Progenitor cell of endocrine pancreas (in vitro differentiated cells): ENCODE measurements at regions not wholly inside any gene's neighbourhood (a gene's known extent, or its start where the extent isn't known, plus 50 kb on each side); places are given as distances from the start of the nearest gene placed in this dataset.

Source experiments
- DNase-seq: peaks from one replicate; pipeline ENCODE4 v3.0.0; 2021; ENCODE audit warnings: low spot score; ENCODE audit not compliant: unreplicated experiment
- H3K27ac Mint-ChIP-seq: 2 replicates; pipeline ENCODE4 v1.8.0; 2021; ENCODE audit warnings: mild to moderate bottlenecking, moderate library complexity, mixed read lengths
- H3K27me3 Mint-ChIP-seq: 2 replicates; pipeline ENCODE4 v1.8.0; 2021; ENCODE audit warnings: mixed read lengths
- H3K36me3 Mint-ChIP-seq: 2 replicates; pipeline ENCODE4 v1.8.0; 2022; ENCODE audit warnings: mixed read lengths; ENCODE audit not compliant: insufficient read depth
- H3K4me1 Mint-ChIP-seq: 2 replicates; pipeline ENCODE4 v1.8.0; 2021; ENCODE audit warnings: low read depth, mixed read lengths
- H3K4me3 Mint-ChIP-seq: 2 replicates; pipeline ENCODE4 v1.8.0; 2021; ENCODE audit warnings: low read depth, mild to moderate bottlenecking, moderate library complexity, mixed read lengths
- H3K9me3 Mint-ChIP-seq: 2 replicates; pipeline ENCODE4 v1.8.0; 2021; ENCODE audit warnings: low read depth, mixed read lengths
- TF ChIP-seq, protein P1 (sequence below): fragments of 200-600 bp; sonication (generic); IDR thresholded peaks from one replicate; pipeline ENCODE4 v1.5.0; 2021; ENCODE audit warnings: antibody characterized with exemption, mild to moderate bottlenecking; ENCODE audit not compliant: unreplicated experiment

DNA sequence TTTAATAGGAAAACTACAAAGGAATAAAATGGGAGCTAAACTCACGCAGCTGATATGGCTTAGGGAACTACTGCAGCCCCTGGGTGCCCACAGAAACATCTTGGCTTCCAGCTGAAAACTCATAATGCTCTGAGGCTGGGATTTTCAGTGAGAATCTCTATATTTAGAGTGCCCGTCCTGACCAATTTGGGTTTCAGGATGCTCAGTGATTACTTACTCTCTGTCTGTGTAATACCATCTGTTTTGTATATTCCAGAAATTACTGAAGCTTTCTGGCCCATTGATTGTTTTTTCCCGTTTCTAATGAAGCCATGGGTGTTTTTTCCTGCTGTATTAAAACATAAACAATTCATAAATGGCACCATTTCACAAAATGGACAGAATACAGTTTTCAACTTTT lies 50.6 kb upstream of the ZNF385D start:
- Mint-ChIP-seq H3K27ac (no peak overlapping the region), H3K4me3 (no peak overlapping the region), H3K4me1 (no peaks in the 10 kb centered on the region), H3K9me3 (peaks cover 8% of the 10 kb centered on the region), H3K27me3 (no peaks in the 10 kb centered on the region), H3K36me3 (no peaks in the 10 kb centered on the region)
- TF ChIP-seq, protein P1, sequence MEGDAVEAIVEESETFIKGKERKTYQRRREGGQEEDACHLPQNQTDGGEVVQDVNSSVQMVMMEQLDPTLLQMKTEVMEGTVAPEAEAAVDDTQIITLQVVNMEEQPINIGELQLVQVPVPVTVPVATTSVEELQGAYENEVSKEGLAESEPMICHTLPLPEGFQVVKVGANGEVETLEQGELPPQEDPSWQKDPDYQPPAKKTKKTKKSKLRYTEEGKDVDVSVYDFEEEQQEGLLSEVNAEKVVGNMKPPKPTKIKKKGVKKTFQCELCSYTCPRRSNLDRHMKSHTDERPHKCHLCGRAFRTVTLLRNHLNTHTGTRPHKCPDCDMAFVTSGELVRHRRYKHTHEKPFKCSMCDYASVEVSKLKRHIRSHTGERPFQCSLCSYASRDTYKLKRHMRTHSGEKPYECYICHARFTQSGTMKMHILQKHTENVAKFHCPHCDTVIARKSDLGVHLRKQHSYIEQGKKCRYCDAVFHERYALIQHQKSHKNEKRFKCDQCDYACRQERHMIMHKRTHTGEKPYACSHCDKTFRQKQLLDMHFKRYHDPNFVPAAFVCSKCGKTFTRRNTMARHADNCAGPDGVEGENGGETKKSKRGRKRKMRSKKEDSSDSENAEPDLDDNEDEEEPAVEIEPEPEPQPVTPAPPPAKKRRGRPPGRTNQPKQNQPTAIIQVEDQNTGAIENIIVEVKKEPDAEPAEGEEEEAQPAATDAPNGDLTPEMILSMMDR = no peak
- DNase-seq = no peak

DNA sequence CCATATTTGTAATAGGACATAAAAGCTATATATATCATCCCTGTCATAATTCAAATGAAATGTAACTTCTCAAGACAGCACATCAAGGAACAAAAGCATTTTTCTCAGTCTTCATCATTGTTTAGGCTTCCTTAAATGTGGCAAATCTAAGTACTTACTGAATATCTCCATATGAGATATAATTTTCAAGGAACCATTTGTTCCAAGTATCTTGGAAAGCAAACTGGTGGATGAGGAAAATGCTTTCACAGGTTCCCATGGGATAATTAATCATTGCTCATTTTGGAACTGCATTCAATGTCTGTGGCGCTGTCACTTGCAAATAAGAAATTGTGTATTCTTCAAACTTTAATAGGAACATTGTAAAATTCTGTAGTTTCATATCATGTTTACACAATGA lies 52.6 kb upstream of the ZNF385D start:
- H3K4me1 Mint-ChIP-seq = no peaks in the 10 kb centered on the region
- no peak overlapping the region for H3K4me3 Mint-ChIP-seq
- no peak for DNase-seq
- H3K9me3 Mint-ChIP-seq = peaks cover 8% of the 10 kb centered on the region
- no peaks in the 10 kb centered on the region for H3K27me3 Mint-ChIP-seq
- no peak overlapping the region for H3K27ac Mint-ChIP-seq
- no peaks in the 10 kb centered on the region for H3K36me3 Mint-ChIP-seq
- TF ChIP-seq, protein P1 = no peak

DNA sequence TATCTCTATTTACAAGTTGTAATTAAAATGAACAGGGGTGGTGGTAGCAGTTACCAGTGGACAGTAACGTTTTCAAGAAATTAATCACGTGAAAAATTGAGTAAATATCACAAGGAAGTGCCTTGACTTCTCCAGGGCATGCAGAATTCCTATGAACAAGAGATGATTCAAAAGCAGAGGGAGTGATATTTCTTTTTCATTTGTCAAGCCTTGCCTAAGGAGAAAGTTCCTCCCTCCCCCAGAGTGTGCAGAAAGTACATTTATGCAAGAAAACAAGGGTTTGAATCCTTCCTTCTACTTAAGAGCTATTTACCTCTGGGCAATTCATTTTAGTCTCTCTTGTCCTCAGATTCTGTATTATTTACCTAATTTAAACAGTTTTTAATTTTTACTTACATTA lies 53.3 kb upstream of the ZNF385D start:
- peaks cover 8% of the 10 kb centered on the region for H3K9me3 Mint-ChIP-seq
- H3K27ac Mint-ChIP-seq = no peak overlapping the region
- no peaks in the 10 kb centered on the region for H3K27me3 Mint-ChIP-seq
- no peak overlapping the region for H3K4me3 Mint-ChIP-seq
- no peak for DNase-seq
- H3K36me3 Mint-ChIP-seq = no peaks in the 10 kb centered on the region
- H3K4me1 Mint-ChIP-seq = no peaks in the 10 kb centered on the region
- TF ChIP-seq, protein P1 = no peak

DNA sequence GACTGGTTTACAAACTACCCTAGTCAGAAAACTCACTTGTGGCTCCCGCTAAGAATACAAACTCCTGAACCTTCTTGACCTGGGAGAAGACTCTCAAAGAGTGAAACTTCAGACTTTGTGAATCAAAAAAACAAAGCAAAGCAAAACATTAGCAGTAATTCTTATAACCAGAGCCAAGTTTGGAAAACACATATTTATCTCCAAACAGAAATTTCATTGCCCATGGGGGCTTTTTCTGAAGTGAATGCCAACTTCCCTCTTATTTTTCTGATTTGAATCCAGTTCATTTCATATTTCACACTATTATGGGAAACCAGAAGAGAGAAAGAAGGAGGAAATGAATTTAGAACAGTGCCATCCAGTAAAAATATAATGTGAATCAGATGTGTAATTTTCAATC lies 55.7 kb upstream of the ZNF385D start:
- Mint-ChIP-seq H3K4me3 (no peak overlapping the region), H3K4me1 (no peaks in the 10 kb centered on the region), H3K27ac (no peak overlapping the region), H3K27me3 (no peaks in the 10 kb centered on the region), H3K36me3 (no peaks in the 10 kb centered on the region), H3K9me3 (no peaks in the 10 kb centered on the region)
- TF ChIP-seq, protein P1 = no peak
- no peak for DNase-seq

DNA sequence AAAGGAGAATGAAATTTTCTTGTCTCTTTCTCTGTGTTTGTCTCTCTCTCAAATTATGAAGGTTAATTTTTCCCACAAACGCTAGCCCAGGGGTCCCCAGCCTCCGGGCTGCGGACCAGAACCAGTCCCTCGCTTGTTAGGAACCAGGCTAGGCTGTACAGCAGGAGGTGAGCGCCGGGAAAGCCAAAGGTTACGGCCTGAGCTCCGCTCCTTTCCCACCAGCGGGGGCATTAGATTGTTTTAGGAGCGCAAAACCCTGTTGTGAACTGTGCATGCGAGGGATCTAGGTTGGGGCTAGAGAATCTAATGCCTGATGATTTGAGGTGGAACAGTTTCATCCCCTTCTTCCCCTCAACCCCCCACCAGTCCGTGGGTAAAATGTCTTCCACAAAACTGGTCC lies 74.7 kb upstream of the ZNF385D start:
- DNase-seq = no peak
- H3K4me3 Mint-ChIP-seq = no peak overlapping the region
- H3K9me3 Mint-ChIP-seq = no peaks in the 10 kb centered on the region
- TF ChIP-seq, protein P1 = no peak
- peaks cover 4% of the 10 kb centered on the region for H3K27me3 Mint-ChIP-seq
- H3K4me1 Mint-ChIP-seq = peaks cover 5% of the 10 kb centered on the region
- H3K36me3 Mint-ChIP-seq = no peaks in the 10 kb centered on the region
- H3K27ac Mint-ChIP-seq = no peak overlapping the region
